ENCODE measurements at regions not wholly inside any gene's neighbourhood (a gene's known extent, or its start where the extent isn't known, plus 50 kb on each side); places are given as distances from the start of the nearest gene placed in this dataset.

DNA sequence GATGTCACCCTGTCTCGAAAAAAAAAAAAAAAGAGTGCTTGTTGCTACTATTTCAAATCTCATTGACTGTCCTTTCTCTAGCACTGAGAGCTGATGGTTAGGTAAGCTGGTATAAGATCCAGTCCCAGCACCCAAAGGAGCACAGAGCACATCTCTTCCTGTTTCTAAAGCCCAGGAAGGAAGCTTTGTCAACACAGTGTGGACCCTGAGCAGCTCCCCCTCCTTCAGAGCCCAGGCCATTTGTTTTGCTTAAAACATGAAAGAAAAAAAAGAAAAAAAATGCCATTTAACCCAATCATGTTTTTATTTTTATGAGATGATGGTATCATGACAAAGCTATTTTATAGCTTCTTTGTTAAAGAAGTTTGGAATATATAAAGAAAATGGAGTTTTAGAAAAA is 184.1 kb upstream of the DUSP10 start:
- H3K27ac ChIP-seq: no peak overlapping the region
- TF ChIP-seq, protein P1, sequence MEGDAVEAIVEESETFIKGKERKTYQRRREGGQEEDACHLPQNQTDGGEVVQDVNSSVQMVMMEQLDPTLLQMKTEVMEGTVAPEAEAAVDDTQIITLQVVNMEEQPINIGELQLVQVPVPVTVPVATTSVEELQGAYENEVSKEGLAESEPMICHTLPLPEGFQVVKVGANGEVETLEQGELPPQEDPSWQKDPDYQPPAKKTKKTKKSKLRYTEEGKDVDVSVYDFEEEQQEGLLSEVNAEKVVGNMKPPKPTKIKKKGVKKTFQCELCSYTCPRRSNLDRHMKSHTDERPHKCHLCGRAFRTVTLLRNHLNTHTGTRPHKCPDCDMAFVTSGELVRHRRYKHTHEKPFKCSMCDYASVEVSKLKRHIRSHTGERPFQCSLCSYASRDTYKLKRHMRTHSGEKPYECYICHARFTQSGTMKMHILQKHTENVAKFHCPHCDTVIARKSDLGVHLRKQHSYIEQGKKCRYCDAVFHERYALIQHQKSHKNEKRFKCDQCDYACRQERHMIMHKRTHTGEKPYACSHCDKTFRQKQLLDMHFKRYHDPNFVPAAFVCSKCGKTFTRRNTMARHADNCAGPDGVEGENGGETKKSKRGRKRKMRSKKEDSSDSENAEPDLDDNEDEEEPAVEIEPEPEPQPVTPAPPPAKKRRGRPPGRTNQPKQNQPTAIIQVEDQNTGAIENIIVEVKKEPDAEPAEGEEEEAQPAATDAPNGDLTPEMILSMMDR (IDR thresholded peaks at IDR 0.05): no peak
- H3K27me3 ChIP-seq: no peaks in the 10 kb centered on the region

DNA sequence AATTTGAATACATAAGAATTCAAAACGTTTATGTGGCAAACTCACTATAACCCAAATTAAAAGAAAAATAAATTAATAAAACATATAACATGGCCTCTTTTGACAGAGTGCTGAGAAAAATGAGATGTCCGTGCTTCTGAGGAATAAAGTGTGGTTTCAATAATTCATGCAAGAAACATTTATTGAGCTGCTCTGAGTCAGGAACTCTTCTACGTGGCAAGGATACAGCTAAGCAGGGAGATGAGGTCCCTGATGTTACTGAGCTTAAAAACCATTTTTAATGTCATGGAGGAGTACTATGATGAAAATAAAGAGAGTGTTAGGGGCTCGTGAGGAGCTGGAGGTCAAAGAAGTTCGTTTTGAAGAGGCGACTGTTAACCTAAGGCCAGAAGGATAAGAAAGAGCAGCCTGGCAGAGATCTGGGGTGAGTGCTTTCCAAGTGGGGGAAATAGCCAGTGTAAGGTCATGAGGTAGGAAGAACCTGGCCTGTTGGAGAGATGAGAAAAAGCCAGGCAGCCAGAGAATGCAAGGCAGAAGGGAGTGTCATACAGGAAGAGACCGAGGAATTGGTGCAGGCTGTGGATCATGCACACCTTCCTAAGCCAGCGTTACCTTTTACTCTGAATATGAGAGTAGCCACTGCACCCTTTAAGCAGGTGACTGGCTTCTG is 182.2 kb upstream of the DUSP10 start:
- no peaks in the 10 kb centered on the region for H3K27me3 ChIP-seq
- no peak overlapping the region for H3K27ac ChIP-seq
- H3K4me3 ChIP-seq (ENCODE audit: low read depth in 1 of 2, low read length in 1 of 2): no peak overlapping the region
- H3K4me1 ChIP-seq (ENCODE audit: control insufficient read depth in 1 of 2, insufficient read depth in 1 of 2, low read depth in 1 of 2, low read length in 1 of 2): no peaks in the 10 kb centered on the region
- H3K36me3 ChIP-seq: no peaks in the 10 kb centered on the region
- no peaks in the 10 kb centered on the region for H3K9me3 ChIP-seq
- TF ChIP-seq, protein P1 (IDR thresholded peaks at IDR 0.05): no peak

More for the DNA sequence above, 184.1 kb upstream of the DUSP10 start:
- H3K4me1 ChIP-seq (ENCODE audit: control insufficient read depth in 1 of 2, insufficient read depth in 1 of 2, low read depth in 1 of 2, low read length in 1 of 2): no peaks in the 10 kb centered on the region
- H3K4me3 ChIP-seq (ENCODE audit: low read depth in 1 of 2, low read length in 1 of 2): no peak overlapping the region
- no peaks in the 10 kb centered on the region for H3K9me3 ChIP-seq
- H3K36me3 ChIP-seq: no peaks in the 10 kb centered on the region

DNA sequence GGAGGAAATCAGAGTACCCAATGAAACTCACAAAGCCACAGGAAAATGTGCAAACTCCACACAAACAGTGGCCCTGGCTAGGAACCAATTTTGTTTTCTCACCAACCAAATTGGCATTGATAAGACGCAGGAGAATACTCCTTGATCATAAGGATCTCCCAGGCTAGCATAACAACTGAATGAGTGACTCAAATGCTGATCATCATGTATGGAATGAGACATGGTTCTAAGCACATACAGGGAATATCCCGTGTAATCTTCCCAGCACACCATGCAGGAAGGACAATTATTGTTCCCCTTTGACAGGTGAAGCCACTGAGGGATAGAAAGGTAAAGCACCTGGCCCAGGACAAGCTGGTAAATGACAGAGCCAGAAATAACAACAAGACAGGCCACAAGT is 180.0 kb upstream of the DUSP10 start:
- Histone ChIP-seq H3K27me3 (no peaks in the 10 kb centered on the region), H3K27ac (no peak overlapping the region), H3K4me3 (ENCODE audit: low read depth in 1 of 2, low read length in 1 of 2) (no peak overlapping the region), H3K9me3 (no peaks in the 10 kb centered on the region), H3K36me3 (no peaks in the 10 kb centered on the region), H3K4me1 (ENCODE audit: control insufficient read depth in 1 of 2, insufficient read depth in 1 of 2, low read depth in 1 of 2, low read length in 1 of 2) (no peaks in the 10 kb centered on the region)
- TF ChIP-seq, protein P1 (IDR thresholded peaks at IDR 0.05): no peak

DNA sequence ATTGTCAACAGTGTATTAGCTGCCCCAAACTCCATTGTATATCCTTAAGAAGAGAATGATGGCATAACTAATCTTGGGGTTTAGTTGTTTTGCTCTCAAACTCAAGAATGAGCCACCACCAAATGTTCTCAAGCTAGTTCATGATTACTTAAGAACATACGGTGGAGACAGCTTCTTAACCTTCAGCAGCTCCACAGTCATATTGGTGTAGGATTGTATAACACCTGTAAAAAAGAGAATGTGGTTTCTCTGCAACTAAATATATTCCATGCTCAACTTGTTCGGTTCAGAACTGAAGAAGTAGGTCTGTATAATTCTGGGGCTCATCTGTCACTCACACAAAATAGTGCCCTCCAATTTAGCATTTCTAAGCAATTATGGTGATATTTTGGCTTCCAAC is 177.9 kb upstream of the DUSP10 start:
- Histone ChIP-seq H3K27me3 (no peaks in the 10 kb centered on the region), H3K4me1 (ENCODE audit: control insufficient read depth in 1 of 2, insufficient read depth in 1 of 2, low read depth in 1 of 2, low read length in 1 of 2) (no peaks in the 10 kb centered on the region), H3K36me3 (no peaks in the 10 kb centered on the region), H3K9me3 (no peaks in the 10 kb centered on the region), H3K27ac (no peak overlapping the region), H3K4me3 (ENCODE audit: low read depth in 1 of 2, low read length in 1 of 2) (no peak overlapping the region)
- TF ChIP-seq, protein P1 (IDR thresholded peaks at IDR 0.05): no peak

DNA sequence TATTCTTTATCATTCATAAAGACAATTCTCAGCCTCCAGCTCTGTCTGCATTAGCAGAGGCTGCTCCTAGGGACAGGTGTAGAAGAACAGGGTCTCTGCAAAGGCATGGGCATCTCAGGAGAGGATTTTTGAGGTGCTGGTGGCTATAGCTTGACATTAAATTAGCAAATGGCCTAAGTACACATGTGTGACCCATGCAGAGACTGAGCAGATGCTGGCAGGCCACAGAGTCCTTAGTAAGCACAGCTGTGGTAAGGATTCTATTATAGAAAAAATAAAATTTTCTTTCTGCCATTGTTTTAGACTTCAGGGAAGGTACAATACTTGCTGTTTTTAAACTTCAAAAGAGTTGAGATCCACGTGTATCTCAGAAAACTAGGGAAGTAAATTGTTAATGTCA is 177.5 kb upstream of the DUSP10 start:
- no peak overlapping the region for H3K4me3 ChIP-seq (ENCODE audit: low read depth in 1 of 2, low read length in 1 of 2)
- no peaks in the 10 kb centered on the region for H3K9me3 ChIP-seq
- H3K27me3 ChIP-seq: no peaks in the 10 kb centered on the region
- no peak overlapping the region for H3K27ac ChIP-seq
- TF ChIP-seq, protein P1 (IDR thresholded peaks at IDR 0.05): no peak
- H3K4me1 ChIP-seq (ENCODE audit: control insufficient read depth in 1 of 2, insufficient read depth in 1 of 2, low read depth in 1 of 2, low read length in 1 of 2): no peaks in the 10 kb centered on the region
- no peaks in the 10 kb centered on the region for H3K36me3 ChIP-seq

All from neutrophil (primary cell).